Neural crest cell (in vitro differentiated cells): ENCODE measurements at regions not wholly inside any gene's neighbourhood (a gene's known extent, or its start where the extent isn't known, plus 50 kb on each side); places are given as distances from the start of the nearest gene placed in this dataset.

Source experiments
- DNase-seq: peaks from one replicate; pipeline ENCODE4 v3.0.0; 2021; ENCODE audit warnings: low read depth, mixed read lengths, low spot score
- H3K27ac Mint-ChIP-seq: one replicate; pipeline ENCODE4 v1.8.0; 2021; ENCODE audit warnings: mild to moderate bottlenecking, mixed read lengths; ENCODE audit not compliant: unreplicated experiment
- H3K27me3 Mint-ChIP-seq: 2 replicates; pipeline ENCODE4 v1.8.0; 2021; ENCODE audit warnings: low read depth, mild to moderate bottlenecking, mixed read lengths
- H3K36me3 Mint-ChIP-seq: 2 replicates; pipeline ENCODE4 v1.8.0; 2021; ENCODE audit warnings: low read depth, mild to moderate bottlenecking, mixed read lengths
- H3K4me1 Mint-ChIP-seq: 2 replicates; pipeline ENCODE4 v1.8.0; 2021; ENCODE audit warnings: mixed read lengths
- H3K4me3 Mint-ChIP-seq: one replicate; pipeline ENCODE4 v1.8.0; 2021; ENCODE audit warnings: mild to moderate bottlenecking, mixed read lengths
- H3K9me3 Mint-ChIP-seq: 2 replicates; pipeline ENCODE4 v1.8.0; 2021; ENCODE audit warnings: mixed read lengths
- CTCF ChIP-seq: fragments of 200-600 bp; sonication (generic); conservative IDR thresholded peaks from 2 replicates; pipeline ENCODE4 v1.5.0; 2021; ENCODE audit warnings: antibody characterized with exemption, mild to moderate bottlenecking

DNA sequence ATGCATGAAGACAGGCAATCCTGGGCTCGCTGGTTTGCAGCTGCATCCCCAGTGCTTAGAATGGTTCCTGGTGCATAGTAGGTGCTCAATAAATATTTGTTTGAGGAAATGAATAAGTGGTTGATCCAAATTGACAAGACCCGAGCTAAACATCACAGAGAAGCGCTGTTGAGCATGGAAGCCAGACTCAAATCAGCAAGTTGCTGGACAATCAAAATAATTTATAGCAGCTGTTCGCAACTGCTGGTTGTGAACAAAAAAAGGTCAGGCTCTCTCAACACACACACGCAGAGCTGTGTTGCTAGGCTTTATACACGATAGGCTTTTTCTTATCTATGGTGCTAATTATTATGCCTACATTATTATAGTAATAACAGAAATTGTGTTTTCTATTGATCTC lies 190.2 kb downstream of the TBX5 start:
- Mint-ChIP-seq H3K27ac (no peak overlapping the region), H3K4me1 (no peaks in the 10 kb centered on the region), H3K9me3 (no peaks in the 10 kb centered on the region), H3K27me3 (peaks cover 88% of the 10 kb centered on the region), H3K4me3 (no peak overlapping the region), H3K36me3 (no peaks in the 10 kb centered on the region)
- no peak for TF ChIP-seq CTCF
- no peak for DNase-seq

DNA sequence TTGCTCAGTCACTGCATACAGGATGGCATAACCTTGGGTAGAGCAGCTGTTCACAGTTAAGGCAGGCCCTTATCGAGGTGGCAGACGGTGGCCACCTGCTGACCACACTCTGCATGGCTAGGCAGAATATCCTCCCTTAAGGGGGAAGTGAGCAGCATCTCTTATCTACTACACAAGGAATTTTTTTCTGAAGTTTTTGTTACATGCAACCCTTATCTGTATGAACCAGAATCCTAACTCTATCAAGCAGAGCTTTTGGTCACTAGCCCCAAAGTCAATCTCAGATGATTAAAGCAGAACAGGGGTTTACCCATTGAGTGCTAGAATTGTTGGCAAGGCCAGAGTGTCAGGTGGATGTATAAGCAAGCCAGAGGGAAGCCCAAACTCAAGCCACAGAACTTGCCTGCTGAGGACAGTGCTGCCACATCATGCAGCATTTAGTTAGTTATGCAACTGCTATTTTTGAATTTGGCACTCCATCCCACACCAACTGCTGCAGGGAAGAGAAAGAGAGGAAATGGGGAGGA lies 192.8 kb downstream of the TBX5 start:
- Mint-ChIP-seq H3K9me3 (no peaks in the 10 kb centered on the region), H3K27me3 (peaks cover 87% of the 10 kb centered on the region), H3K4me3 (no peak overlapping the region), H3K27ac (no peak overlapping the region), H3K36me3 (no peaks in the 10 kb centered on the region), H3K4me1 (no peaks in the 10 kb centered on the region)
- TF ChIP-seq CTCF = peak; percentile 25
- DNase-seq = no peak

DNA sequence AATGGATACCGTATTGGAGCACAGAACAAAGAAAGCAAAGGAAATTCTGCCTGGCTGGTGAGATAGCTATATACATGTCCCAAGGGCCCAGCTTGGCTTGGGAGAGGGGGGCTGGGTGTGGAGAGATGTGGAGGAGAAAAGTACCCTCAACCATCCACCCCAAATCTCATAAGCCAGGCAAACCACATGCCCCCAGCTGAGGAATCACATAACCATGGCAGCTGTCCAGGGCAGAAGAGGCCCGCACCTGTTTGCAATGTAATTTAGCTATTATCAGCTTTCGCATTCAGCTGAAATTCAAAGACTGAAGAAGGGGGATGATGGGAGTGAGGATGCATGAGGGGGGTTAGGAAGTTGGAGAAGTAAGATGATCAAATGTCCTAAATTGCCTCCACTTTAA lies 196.1 kb downstream of the TBX5 start:
- Mint-ChIP-seq H3K4me1 (no peaks in the 10 kb centered on the region), H3K4me3 (no peak overlapping the region), H3K27ac (no peak overlapping the region), H3K36me3 (no peaks in the 10 kb centered on the region), H3K9me3 (no peaks in the 10 kb centered on the region), H3K27me3 (peaks cover 80% of the 10 kb centered on the region)
- DNase-seq = no peak
- TF ChIP-seq CTCF = no peak

DNA sequence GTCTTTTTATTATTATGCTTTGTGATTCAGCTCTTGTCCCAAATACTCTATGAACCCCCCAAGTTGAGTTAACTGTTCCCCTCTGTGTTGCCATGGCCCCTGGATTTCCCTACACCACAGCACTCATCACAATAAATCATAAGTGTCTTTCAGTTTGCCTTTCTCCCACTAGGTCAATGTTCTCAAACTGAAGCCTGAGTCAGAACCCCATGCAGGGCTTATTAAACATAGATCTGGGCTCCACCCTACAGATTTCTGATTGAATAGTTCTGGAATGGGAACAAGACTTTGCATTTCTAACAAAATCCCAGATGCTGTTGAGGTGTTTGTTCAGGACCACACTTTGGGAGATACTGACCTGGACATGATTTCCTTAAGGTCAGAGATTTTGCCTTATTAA lies 199.4 kb downstream of the TBX5 start:
- no peaks in the 10 kb centered on the region for H3K4me1 Mint-ChIP-seq
- H3K9me3 Mint-ChIP-seq = no peaks in the 10 kb centered on the region
- H3K27me3 Mint-ChIP-seq = peaks cover 78% of the 10 kb centered on the region
- TF ChIP-seq CTCF = no peak
- no peak for DNase-seq
- H3K36me3 Mint-ChIP-seq = no peaks in the 10 kb centered on the region
- H3K4me3 Mint-ChIP-seq = no peak overlapping the region
- H3K27ac Mint-ChIP-seq = no peak overlapping the region

DNA sequence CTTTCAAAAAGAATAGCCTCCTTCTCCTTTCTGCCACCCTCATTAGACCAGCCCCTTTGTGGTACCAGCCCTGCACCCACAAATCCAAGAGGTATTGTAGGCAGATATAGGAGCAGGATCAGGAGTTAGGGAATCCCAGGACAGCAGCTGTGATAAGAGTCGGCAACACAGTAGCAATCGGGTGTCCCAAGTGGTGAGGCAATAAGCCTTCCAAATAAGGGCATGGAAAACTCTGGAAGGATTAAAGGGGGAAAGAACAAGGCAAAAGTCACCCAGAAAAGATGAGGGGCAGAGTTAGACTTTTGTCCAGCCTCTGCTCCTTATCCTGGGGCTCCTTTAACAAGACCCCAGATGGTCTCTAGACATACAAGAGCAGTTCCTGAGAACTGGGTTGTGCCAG lies 204.2 kb downstream of the TBX5 start:
- Mint-ChIP-seq H3K4me1 (no peaks in the 10 kb centered on the region), H3K4me3 (no peak overlapping the region), H3K27ac (no peak overlapping the region), H3K36me3 (no peaks in the 10 kb centered on the region), H3K9me3 (no peaks in the 10 kb centered on the region), H3K27me3 (peaks cover 58% of the 10 kb centered on the region)
- DNase-seq = no peak
- no peak for TF ChIP-seq CTCF

DNA sequence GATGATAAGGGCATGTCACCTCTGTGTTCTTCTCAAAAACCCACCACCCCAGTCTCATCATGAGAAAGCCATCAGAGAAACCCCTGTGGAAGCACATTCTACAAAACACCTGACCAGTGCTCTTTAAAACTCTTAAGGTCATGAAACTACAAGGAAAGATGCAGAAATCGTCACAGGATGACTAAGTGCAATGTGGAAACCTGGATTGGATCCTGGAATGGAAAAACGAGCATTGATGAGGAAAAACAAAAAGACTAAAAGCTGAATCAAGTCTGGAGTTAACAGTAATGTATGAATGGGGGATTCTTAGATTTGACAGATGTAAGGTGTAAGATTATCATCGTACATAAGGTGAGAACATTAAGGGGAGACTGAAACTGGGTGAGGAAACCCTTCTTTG lies 211.0 kb downstream of the TBX5 start:
- Mint-ChIP-seq H3K27ac (no peak overlapping the region), H3K9me3 (no peaks in the 10 kb centered on the region), H3K36me3 (no peaks in the 10 kb centered on the region), H3K4me1 (no peaks in the 10 kb centered on the region), H3K27me3 (peaks cover 74% of the 10 kb centered on the region), H3K4me3 (no peak overlapping the region)
- DNase-seq = no peak
- TF ChIP-seq CTCF = no peak
